GM12878 (cell line): ENCODE measurements at regions not wholly inside any gene's neighbourhood (a gene's known extent, or its start where the extent isn't known, plus 50 kb on each side); places are given as distances from the start of the nearest gene placed in this dataset.

Source experiments
- CUX1 ChIP-seq: IDR thresholded peaks from 2 replicates; pipeline ENCODE4 v1.6.1; 2012; ENCODE audit warnings: improper control_type of control experiment, low read depth, low read length; ENCODE audit not compliant: insufficient replicate concordance
- E2F4 ChIP-seq: IDR thresholded peaks from 2 replicates; pipeline ENCODE4 v1.6.1; 2012; ENCODE audit warnings: low read depth, low read length, improper control_type of control experiment
- KDM1A ChIP-seq: fragments of 200-600 bp; sonication (generic); IDR thresholded peaks from 2 replicates; pipeline ENCODE4 v1.6.1; 2016; ENCODE audit warnings: borderline replicate concordance
- NKRF ChIP-seq: fragments of 450-650 bp; conservative IDR thresholded peaks from 2 replicates; pipeline ENCODE4 v1.6.1; 2017; ENCODE audit warnings: mild to moderate bottlenecking, moderate library complexity
- PKNOX1 ChIP-seq: fragments of 450-650 bp; IDR thresholded peaks from 2 replicates; pipeline ENCODE4 v1.6.1; 2016; ENCODE audit warnings: mild to moderate bottlenecking
- POLR2AphosphoS5 ChIP-seq: IDR thresholded peaks from 2 replicates; pipeline ENCODE4 v1.6.1; 2011; ENCODE audit warnings: mild to moderate bottlenecking, low read length, inconsistent platforms
- RELA ChIP-seq: fragments of 450-650 bp; IDR thresholded peaks from 2 replicates; pipeline ENCODE4 v1.8.0; 2014; ENCODE audit warnings: borderline replicate concordance; ENCODE audit not compliant: partially characterized antibody
- ZBTB11 ChIP-seq: fragments of 450-650 bp; formaldehyde crosslinking; IDR thresholded peaks from 2 replicates; pipeline ENCODE4 v1.5.0; 2022; ENCODE audit warnings: mild to moderate bottlenecking, missing genetic modification characterization
- ZNF687 ChIP-seq: fragments of 450-650 bp; IDR thresholded peaks from 2 replicates; pipeline ENCODE4 v1.6.1; 2017; ENCODE audit warnings: mild to moderate bottlenecking, moderate library complexity
- ZSCAN29 ChIP-seq: fragments of 450-650 bp; IDR thresholded peaks from 2 replicates; pipeline ENCODE4 v1.6.1; 2017; ENCODE audit warnings: mild to moderate bottlenecking, moderate library complexity
- ZZZ3 ChIP-seq: IDR thresholded peaks from 2 replicates; pipeline ENCODE4 v1.6.1; 2011; ENCODE audit warnings: low read depth; ENCODE audit not compliant: control insufficient read depth, insufficient read length

- TF ChIP-seq NKRF = peak; percentile 35; the same call in 1 of the 2 replicates
- TF ChIP-seq POLR2AphosphoS5 = no peak
- TF ChIP-seq KDM1A = no peak
- peak; percentile 69 for TF ChIP-seq ZNF687
- no peak for TF ChIP-seq ZBTB11
- TF ChIP-seq PKNOX1 = peak; percentile 22; the same call in 1 of the 2 replicates
- TF ChIP-seq E2F4 = no peak
- TF ChIP-seq RELA = no peak
- TF ChIP-seq CUX1 = no peak
- no peak for TF ChIP-seq ZZZ3
- TF ChIP-seq ZSCAN29 = no peak
These were observed 64.1 kb upstream of the RAD23B start (continued) for GRCh38 chr9:107218829-107219485.
